ENCODE measurements at regions not wholly inside any gene's neighbourhood (a gene's known extent, or its start where the extent isn't known, plus 50 kb on each side); places are given as distances from the start of the nearest gene placed in this dataset.
A peak's percentile ranks its signal among the peaks of the same experiment; 100 is the strongest.

GRCh38 chr1:36675106-36675505 is 192.4 kb upstream of the CSF3R start:
- DNase-seq = no peak

GRCh38 chr1:36673202-36673601 is 190.5 kb upstream of the CSF3R start:
- no peak for DNase-seq

GRCh38 chr1:36669262-36669661 is 186.5 kb upstream of the CSF3R start:
- no peak for DNase-seq

- no peak for DNase-seq
Measured at GRCh38 chr1:36667836-36668235, 185.1 kb upstream of the CSF3R start.

GRCh38 chr1:36667256-36667655 is 184.5 kb upstream of the CSF3R start:
- no peak for DNase-seq

- no peak for DNase-seq
Measured at GRCh38 chr1:36665478-36666080, 182.9 kb upstream of the CSF3R start.

GRCh38 chr1:36664571-36665287 is 182.0 kb upstream of the CSF3R start:
- DNase-seq = no peak

- DNase-seq = no peak
Measured at GRCh38 chr1:36663772-36664430, 181.2 kb upstream of the CSF3R start.

- DNase-seq = no peak
Measured at GRCh38 chr1:36658838-36659237, 176.1 kb upstream of the CSF3R start.

GRCh38 chr1:36657826-36658225 is 175.1 kb upstream of the CSF3R start:
- no peak for DNase-seq

GRCh38 chr1:36656838-36657237 is 174.1 kb upstream of the CSF3R start:
- DNase-seq = no peak

GRCh38 chr1:36656271-36656670 is 173.6 kb upstream of the CSF3R start:
- DNase-seq = no peak

GRCh38 chr1:36654586-36654985 is 171.9 kb upstream of the CSF3R start:
- no peak for DNase-seq

GRCh38 chr1:36653850-36654249 is 171.1 kb upstream of the CSF3R start:
- DNase-seq = no peak

- DNase-seq = no peak
Measured at GRCh38 chr1:36652586-36652985, 169.9 kb upstream of the CSF3R start.

GRCh38 chr1:36652011-36652410 is 169.3 kb upstream of the CSF3R start:
- no peak for DNase-seq

- no peak for DNase-seq
Measured at GRCh38 chr1:36651176-36651910, 168.6 kb upstream of the CSF3R start.

GRCh38 chr1:36650200-36651065 is 167.7 kb upstream of the CSF3R start:
- peak; percentile 60 for DNase-seq

GRCh38 chr1:36645867-36646266 is 163.2 kb upstream of the CSF3R start:
- no peak for DNase-seq

- DNase-seq = no peak
Measured at GRCh38 chr1:36644556-36644955, 161.8 kb upstream of the CSF3R start.

GRCh38 chr1:36643371-36644270 is 160.9 kb upstream of the CSF3R start:
- DNase-seq = no peak

GRCh38 chr1:36642802-36643201 is 160.1 kb upstream of the CSF3R start:
- no peak for DNase-seq

Data from activated T-cell treated with anti-CD3 and anti-CD28 coated beads for 4 hours (primary cell).